Limb (tissue), 2 donors: ENCODE measurements at regions not wholly inside any gene's neighbourhood (a gene's known extent, or its start where the extent isn't known, plus 50 kb on each side); places are given as distances from the start of the nearest gene placed in this dataset.
"Not testable (repeated sequence)": the region's sequence is repeated elsewhere in the genome, so short reads cannot be mapped to it uniquely, and the experiment has no call there.

Experiments used
- DNase-seq, 2 donors: peaks; one replicate each; pipeline ENCODE4 v3.0.0-alpha.2; 2016; ENCODE audit errors: extremely low spot score in 2 of 2

- DNase-seq: no peak
Observed at GRCh38 chr20:56766528-56766927, 137.4 kb downstream of the TFAP2C start.

- DNase-seq: no peak
Observed at GRCh38 chr20:56769921-56770600, 141.0 kb downstream of the TFAP2C start.

GRCh38 chr20:56773749-56774148, 144.6 kb downstream of the TFAP2C start:
- DNase-seq: peak in 1 of 2 donors; percentile 21

DNA sequence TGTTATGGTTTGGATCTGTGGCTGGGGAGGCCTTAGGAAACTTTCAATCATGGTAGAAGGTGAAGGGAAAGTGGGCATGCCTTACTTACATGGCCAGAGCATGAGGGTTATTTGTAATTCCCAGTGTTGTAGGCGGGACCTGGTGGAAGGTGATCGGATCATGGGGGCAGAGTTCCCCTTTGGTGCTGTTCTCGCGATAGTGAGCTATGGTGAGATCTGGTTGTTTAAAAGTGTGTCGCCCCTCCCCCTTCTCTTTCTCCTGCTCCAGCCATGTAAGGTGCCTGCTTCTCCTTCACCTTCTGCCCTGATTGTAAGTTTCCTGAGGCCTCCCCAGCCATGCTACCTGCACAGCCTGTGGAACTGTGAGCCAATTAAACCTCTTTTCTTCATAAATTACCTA, 145.8 kb downstream of the TFAP2C start:
- DNase-seq: no peak

DNA sequence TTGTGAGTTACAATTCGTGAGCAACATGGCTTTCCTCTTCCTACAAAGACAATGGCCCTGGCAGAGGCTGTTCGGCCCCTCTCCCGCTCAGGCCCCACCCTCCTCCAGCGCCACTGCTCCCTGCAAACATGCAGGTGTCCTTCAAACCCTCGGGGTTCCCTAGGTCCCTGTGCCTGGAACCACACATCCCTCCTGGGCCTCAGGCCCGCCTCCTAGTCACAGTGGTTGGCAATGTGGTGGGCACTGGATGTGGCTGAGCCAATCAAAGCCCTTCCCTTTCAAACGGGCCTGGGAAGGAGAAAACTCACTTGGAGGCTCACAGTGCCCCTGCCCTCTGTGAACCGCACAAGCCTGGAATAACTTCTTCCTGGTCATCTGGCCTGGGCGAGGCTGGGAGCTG, 147.2 kb downstream of the TFAP2C start:
- DNase-seq: no peak

DNA sequence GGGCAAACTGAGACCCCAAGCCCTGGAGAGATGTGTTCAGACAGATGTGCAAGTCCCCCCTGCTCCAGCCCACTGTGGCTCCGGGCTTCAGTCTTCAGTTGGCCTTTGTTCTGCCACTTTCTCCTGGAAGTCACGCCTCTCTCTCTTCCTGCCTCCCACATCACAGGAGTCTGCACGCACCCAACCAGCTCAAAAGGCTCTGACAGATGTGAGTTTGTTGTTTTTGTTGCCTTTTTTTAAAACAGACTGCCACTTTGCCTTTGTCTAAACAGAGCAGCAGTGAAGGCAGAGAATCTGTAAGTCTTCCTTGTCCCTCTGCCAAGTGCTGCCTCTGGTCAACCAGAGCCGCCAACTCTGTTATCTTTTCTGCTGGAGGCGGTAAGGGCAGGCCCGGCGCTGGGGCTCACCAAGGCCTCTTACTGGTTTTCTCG, 149.7 kb downstream of the TFAP2C start:
- DNase-seq: no peak

DNA sequence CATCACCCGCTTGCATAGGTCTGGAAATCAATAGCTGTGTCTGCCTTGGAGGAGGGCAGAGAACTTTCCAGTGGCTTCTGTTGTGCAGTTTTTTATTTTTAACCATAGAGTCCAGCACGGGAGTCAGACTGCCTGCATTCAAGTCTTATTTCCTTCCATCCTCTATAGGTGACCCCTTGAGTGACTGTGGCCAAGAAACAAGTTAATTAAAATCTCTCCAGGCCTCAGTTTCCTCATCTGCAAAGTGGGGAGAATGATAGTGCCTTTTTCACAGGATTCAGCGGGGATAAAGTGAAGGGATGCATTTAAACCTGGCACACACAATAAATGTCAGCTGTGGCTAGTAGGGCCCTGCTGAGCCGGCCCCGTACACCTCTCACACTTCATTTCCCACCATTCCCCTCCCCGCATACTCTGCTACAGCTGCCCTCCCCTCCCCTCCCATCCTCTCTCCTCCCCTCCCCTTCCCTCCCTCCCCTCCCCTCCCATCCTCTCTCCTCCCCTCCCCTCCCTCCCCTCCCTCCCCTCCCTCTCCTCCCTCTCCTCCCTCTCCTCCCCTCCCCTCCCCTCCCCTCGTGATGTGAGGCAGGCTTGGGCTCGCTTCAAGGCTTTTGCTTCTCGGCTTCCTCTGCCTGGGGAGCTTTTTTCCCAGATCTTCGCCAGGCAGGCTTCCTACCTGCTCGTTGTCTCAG, 150.5 kb downstream of the TFAP2C start:
- DNase-seq: no peak

DNA sequence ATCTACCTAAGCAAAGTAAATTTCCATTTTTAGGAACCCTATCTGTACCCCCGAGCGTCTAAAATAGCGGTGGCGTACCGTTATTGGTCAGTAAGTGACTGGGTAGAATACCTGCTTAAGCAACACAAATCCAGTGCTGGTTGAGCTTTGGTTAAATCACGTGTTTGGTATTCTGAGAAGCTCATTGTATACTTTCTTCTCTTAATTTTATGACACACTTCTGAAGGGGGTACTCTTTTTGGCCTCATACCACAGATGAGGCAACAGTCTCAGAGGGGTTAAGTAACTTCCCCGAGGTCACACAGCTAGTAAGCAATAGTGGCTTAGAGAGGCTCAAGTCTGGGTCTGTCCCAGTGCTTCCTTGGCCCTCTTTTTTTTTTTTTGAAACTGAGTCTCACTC, 151.2 kb downstream of the TFAP2C start:
- no peak for DNase-seq

GRCh38 chr20:56781108-56781739, 152.1 kb downstream of the TFAP2C start:
- no peak for DNase-seq

DNA sequence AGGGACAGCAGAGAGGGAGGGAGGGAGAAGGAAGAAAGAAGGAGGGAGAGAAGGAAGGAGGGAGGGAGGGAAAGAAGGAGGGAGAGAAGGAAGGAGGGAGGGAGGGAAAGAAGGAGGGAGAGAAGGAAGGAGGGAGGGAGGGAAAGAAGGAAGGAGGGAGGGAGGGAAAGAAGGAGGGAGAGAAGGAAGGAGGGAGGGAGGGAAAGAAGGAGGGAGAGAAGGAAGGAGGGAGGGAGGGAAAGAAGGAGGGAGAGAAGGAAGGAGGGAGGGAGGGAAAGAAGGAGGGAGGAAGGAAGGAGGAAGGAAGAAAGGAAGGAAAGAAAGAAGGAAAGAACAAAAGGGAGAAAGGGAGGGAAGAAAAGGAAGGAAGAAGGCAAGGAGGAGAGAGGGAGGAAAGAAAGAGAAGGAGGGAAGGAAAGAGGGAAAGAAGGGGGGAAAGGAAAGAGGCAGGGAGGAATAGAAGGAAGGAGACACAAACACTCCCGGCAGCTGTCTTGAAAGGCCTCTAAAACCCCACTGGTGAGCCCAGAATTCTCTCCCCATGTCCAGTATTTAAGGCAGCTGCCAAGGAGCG, 153.0 kb downstream of the TFAP2C start:
- not testable (repeated sequence) for DNase-seq

GRCh38 chr20:56782814-56783213, 153.7 kb downstream of the TFAP2C start:
- not testable (repeated sequence) for DNase-seq

DNA sequence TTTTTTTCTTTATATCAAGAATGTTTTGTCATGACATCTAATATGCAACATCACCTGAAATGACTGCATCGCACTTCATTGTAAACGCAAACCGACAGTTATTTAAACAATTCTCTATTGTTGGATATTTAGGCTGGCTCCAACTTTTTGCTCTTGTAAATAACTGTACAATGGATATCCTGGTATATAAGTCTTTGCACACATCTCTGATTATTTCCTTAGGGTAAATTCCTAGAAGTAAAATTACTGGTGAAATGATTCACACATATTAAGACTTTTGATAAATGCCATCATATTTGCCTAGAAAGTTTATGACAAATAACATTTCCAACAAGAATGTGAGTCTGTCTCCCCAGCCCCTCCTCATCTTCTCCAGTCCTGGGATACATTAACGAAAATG, 154.7 kb downstream of the TFAP2C start:
- no peak for DNase-seq

- no peak for DNase-seq
Observed at GRCh38 chr20:56786503-56786902, 157.4 kb downstream of the TFAP2C start.

DNA sequence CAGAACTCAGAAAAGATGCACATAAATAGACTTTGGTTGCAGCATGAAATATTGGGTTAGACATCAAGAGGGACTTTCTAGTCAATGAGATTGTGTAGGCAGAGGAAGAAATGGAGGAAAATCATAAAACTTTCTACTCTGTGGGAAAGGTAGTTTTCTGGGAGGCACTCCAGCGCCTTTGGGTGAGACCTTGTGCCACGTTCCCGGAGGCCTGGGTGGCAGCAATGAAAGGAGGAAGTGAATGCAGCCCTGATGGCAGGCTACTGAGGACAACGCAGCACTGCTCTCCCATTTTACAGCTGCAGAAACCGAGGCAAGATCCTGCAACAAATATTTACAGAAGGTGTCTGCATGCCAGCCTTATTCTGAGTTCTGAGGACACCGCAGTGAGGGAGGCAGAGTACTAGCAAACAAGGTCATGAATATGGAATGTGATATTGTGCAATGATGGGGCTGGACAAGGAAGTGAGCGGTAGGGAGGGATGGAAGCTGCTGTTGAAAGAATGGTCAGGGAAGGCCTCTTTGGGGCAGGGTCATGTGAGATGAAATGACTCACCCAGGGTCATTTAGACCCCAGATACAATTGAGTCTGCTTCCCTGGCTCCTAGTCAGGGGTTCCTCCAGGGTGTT, 159.1 kb downstream of the TFAP2C start:
- DNase-seq: no peak

- DNase-seq: no peak
Observed at GRCh38 chr20:56788671-56789610, 159.8 kb downstream of the TFAP2C start.

DNA sequence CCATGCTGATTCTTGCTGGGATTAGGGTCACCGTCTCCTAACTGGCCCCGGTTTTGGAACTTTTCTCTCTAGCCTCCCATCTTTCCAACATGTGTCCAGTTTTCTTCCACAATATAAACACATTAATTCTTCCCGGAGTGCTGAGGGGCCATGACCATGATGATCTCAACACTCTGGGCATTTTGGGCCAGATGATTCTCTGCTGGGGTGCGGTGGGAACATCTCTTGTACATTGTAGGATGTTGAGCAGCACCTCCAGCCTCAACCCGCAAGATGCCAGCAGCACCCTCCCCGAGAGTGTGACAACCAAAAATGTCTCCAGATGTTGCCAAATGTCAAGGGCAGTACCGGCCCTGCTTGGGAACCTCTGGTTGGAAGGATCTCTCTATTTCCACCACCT, 164.8 kb downstream of the TFAP2C start:
- DNase-seq: no peak

GRCh38 chr20:56795492-56795891, 166.4 kb downstream of the TFAP2C start:
- no peak for DNase-seq

DNA sequence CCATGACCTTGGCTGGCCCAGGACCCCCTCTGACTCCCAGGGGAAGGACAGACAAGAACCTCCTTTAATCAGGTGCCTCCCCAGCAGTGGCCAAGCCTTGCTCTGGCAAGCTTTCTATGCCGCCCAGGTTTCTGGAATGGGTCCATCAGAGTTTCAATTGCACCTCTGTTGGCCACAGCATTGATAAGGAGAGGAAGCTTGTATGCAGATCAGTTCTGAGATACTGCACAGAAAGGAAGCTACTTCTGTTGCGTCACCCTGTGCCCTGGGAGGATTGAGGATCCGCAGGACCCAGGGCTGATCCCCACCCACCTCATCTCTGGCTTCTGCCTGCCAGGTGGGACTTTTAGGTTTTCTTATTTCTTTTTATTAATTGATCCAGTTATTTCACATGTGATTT, 167.2 kb downstream of the TFAP2C start:
- no peak for DNase-seq

DNA sequence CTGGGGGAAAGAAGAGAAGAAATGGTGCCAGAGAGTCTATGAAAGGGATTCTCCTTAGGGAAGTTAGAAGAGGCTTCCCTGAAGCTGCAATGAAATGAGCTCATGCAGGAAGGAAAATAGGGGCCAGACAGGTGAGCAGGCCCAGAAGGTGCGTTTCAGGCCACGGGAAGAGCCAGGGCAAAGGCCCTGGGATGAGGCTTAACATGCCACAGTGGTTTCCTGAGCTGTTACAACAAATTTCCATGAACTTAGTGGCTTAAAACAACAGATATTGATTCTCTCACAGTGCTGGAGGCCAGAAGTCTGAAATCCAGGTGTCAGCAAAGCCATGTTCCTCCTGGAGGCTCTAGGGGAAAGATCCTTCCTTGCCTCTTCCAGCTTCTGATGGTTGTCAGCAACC, 167.9 kb downstream of the TFAP2C start:
- no peak for DNase-seq

GRCh38 chr20:56798634-56799033, 169.5 kb downstream of the TFAP2C start:
- no peak for DNase-seq

DNA sequence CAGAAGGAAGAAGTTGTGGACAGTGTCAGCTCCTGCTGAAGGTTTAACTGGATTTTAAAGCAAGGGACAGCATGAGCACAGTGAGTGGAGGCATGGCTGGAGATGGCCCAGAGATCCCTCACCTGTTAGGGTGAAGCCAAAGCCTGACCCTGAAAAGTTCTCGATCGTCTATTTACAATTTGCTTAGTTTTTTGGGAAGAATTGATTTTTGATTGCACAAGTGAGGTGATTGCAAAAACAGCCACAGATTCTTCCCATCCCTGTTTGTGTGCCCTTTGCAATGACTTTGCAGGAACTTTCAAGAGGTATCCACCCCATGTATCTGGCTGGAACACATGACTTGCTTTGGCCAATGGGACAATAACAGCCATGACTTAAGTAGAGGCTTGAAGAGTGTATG, 170.1 kb downstream of the TFAP2C start:
- DNase-seq: no peak
